Lower lobe of right lung (tissue), 2 donors: ENCODE measurements at regions not wholly inside any gene's neighbourhood (a gene's known extent, or its start where the extent isn't known, plus 50 kb on each side); places are given as distances from the start of the nearest gene placed in this dataset.
"Not testable (repeated sequence)": the region's sequence is repeated elsewhere in the genome, so short reads cannot be mapped to it uniquely, and the experiment has no call there.

Source experiments
- ATAC-seq, 2 donors: fragments of 200-7000 bp; cut with Tn5 transposase; one replicate each; pipeline ENCODE4 v1.9.1; 2020 to 2022; ENCODE audit warnings: mild to moderate bottlenecking in 2 of 2, moderate library complexity in 2 of 2
- DNase-seq: peaks from one replicate; pipeline ENCODE4 v3.0.0-alpha.2; 2020
- H3K27ac ChIP-seq: fragments of 200-600 bp; one replicate; pipeline ENCODE4 v1.8.0; 2022
- H3K27me3 ChIP-seq: fragments of 200-600 bp; one replicate; pipeline ENCODE4 v1.8.0; 2022; ENCODE audit warnings: low read depth
- H3K36me3 ChIP-seq: fragments of 200-600 bp; one replicate; pipeline ENCODE4 v1.8.0; 2022; ENCODE audit warnings: mild to moderate bottlenecking
- H3K4me1 ChIP-seq: fragments of 200-600 bp; one replicate; pipeline ENCODE4 v1.8.0; 2022
- H3K4me3 ChIP-seq: fragments of 200-600 bp; one replicate; pipeline ENCODE4 v1.8.0; 2022; ENCODE audit warnings: mild to moderate bottlenecking
- H3K9me3 ChIP-seq: fragments of 200-600 bp; one replicate; pipeline ENCODE4 v1.8.0; 2022
- CTCF ChIP-seq: fragments of 200-600 bp; IDR thresholded peaks from one replicate; pipeline ENCODE4 v1.8.0; 2022; ENCODE audit warnings: antibody characterized with exemption, mild to moderate bottlenecking
- intact Hi-C: fragments of 100-400 bp; cut with DNase I; formaldehyde crosslinking; loops from one replicate; pipeline ENCODE4 v1.11.0; 2022
- donor health status: DM: no; HTN: yes; CAD: no; lungs with severe emphysema.

- Histone ChIP-seq H3K27me3 (no peaks in the 10 kb centered on the region), H3K4me1 (no peaks in the 10 kb centered on the region), H3K27ac (no peak overlapping the region), H3K4me3 (no peak overlapping the region), H3K36me3 (no peaks in the 10 kb centered on the region), H3K9me3 (no peaks in the 10 kb centered on the region)
- no peak for DNase-seq
- intact Hi-C loops: no loop called here
- ATAC-seq: no peak
- no peak for TF ChIP-seq CTCF
Observed at GRCh38 chr4:103415801-103416200, 217.7 kb upstream of the CENPE start.

GRCh38 chr4:103412646-103413045 lies 214.5 kb upstream of the CENPE start:
- intact Hi-C loops, DNase-seq, H3K4me3 ChIP-seq, H3K27me3 ChIP-seq, H3K27ac ChIP-seq, H3K9me3 ChIP-seq, H3K36me3 ChIP-seq, ATAC-seq, H3K4me1 ChIP-seq: not testable (repeated sequence)

- Histone ChIP-seq H3K4me1 (no peaks in the 10 kb centered on the region), H3K27me3 (no peaks in the 10 kb centered on the region), H3K36me3 (no peaks in the 10 kb centered on the region), H3K9me3 (no peaks in the 10 kb centered on the region), H3K4me3 (no peak overlapping the region), H3K27ac (no peak overlapping the region)
- no peak for ATAC-seq
- intact Hi-C loops: no loop called here
- no peak for DNase-seq
- no peak for TF ChIP-seq CTCF
Observed at GRCh38 chr4:103410386-103410785, 212.2 kb upstream of the CENPE start.

- intact Hi-C loops: no loop called here
- Histone ChIP-seq H3K27me3 (no peaks in the 10 kb centered on the region), H3K9me3 (no peaks in the 10 kb centered on the region), H3K27ac (no peak overlapping the region), H3K36me3 (no peaks in the 10 kb centered on the region), H3K4me3 (no peak overlapping the region), H3K4me1 (no peaks in the 10 kb centered on the region)
- no peak for TF ChIP-seq CTCF
- no peak for ATAC-seq
- no peak for DNase-seq
Observed at GRCh38 chr4:103405415-103405814, 207.3 kb upstream of the CENPE start.

- no peaks in the 10 kb centered on the region for H3K27me3 ChIP-seq
- DNase-seq: no peak
- H3K4me3 ChIP-seq: no peak overlapping the region
- no peak for TF ChIP-seq CTCF
- H3K9me3 ChIP-seq: no peaks in the 10 kb centered on the region
- no peak overlapping the region for H3K27ac ChIP-seq
- no peaks in the 10 kb centered on the region for H3K36me3 ChIP-seq
- no peaks in the 10 kb centered on the region for H3K4me1 ChIP-seq
- ATAC-seq: no peak
- intact Hi-C loops: no loop called here
Observed at GRCh38 chr4:103403619-103404018, 205.5 kb upstream of the CENPE start.

- DNase-seq (no peak), ATAC-seq (no peak)
- no peak overlapping the region for H3K27ac ChIP-seq
- no peaks in the 10 kb centered on the region for H3K27me3 ChIP-seq
- no peaks in the 10 kb centered on the region for H3K9me3 ChIP-seq
- H3K4me3 ChIP-seq: no peak overlapping the region
- intact Hi-C loops: no loop called here
- H3K36me3 ChIP-seq: no peaks in the 10 kb centered on the region
- TF ChIP-seq CTCF: no peak
- H3K4me1 ChIP-seq: no peaks in the 10 kb centered on the region
Observed at GRCh38 chr4:103402198-103402597, 204.1 kb upstream of the CENPE start.
